HG02840 (cell line): ENCODE measurements at regions not wholly inside any gene's neighbourhood (a gene's known extent, or its start where the extent isn't known, plus 50 kb on each side); places are given as distances from the start of the nearest gene placed in this dataset.

Experiments
- ATAC-seq: cut with Tn5 transposase; IDR thresholded peaks from one replicate; pipeline ENCODE4 v1.9.1; 2021; ENCODE audit warnings: mild to moderate bottlenecking, moderate library complexity, moderate number of reproducible peaks; ENCODE audit not compliant: unreplicated experiment, low FRiP score

DNA sequence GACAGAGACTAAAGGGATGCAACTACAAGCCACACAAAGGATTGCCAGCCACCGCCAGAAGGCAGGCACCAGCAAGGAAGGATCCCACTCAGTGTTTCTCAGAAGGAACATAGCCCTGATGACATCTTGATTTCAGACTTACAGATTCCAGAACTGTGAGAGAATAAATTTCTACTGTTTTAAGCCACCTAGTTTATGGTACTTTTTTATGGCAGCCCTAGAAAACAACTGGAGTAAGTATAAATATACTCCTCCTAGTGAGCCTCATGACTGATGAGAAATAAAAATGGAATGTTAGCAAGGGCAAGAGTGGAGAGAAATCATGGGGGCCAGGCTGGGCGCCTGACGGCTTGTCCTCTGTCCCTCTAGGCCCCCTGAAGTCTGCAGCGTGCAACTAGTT lies 307.3 kb downstream of the PIK3R1 start:
- no peak for ATAC-seq

DNA sequence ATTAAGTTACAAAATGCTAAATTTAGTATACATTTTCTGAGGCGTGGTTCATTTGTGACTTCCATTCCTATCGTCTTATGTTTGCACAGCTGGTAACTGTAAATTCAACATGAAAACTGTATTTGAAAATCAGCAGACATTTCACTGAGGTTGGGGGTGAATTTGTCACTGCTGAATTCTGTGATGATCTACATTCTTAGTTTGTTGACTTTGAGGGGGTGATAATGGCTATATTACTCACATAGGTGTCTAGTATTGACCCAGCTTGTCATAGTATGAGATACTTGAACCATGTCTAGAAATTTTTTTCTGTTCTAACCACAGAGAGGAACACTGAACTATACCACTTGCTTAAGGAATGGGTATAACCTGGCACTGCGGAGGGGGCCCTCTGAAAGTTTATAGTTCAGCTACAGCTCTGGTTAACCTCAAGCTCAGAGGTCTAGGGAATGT lies 313.3 kb downstream of the PIK3R1 start:
- ATAC-seq, result no peak

DNA sequence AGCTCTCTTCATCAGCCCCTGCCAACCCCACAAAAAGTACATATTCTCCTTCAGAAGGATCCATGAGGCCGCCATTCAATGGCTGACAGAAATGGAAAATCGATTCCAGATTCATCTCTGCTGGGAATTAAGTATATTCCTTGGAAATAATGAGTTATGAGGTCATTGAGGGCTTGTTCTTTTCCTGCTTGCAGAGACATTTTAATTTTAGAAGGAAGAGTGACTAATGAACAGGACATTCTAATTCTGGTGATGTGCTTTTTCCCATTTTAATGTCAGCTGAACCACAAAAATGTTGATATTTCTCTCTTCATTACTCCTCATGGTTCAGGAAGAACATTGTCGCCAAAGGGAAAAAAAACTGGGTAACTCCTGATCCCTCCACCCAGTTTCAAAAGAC lies 314.0 kb downstream of the PIK3R1 start:
- ATAC-seq, result no peak

DNA sequence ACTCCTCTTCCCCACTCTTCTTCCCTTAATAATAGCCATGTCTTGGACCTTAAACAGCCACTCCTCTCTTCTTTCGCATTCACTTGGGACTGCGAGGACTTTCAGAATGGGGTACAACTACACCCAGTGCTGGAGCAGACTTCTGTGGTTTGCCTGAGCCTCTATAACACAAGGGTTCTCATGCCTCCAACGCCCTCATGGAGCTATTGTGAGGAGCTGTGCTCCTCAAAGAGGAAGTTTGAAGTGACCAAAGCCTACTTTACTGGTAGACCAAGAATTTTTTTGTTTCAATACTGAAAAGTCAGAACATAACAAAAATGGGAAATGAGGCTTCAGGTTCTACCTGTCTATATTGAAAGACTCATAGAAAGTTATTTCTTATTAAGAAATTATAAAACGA lies 316.4 kb downstream of the PIK3R1 start:
- ATAC-seq, result no peak

DNA sequence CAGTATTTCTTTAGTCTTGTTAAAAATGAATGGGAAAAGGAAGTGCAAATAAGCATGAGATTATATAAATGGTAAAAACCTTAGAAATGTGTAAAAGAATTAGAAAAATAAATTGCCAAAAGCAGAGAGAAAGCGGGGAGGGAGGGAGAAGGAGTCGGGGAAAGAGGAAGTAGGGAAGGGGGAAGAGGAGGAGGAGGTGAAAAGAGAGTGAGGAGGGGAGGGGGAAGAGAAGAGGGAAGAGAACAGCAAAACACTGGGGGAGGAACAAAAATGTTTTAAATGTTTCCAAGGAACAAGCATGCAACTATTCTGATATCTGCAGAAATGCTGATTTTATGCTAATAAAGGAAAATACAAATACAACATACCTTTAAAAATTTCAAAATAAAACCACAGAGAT lies 317.5 kb downstream of the PIK3R1 start:
- ATAC-seq, result no peak

DNA sequence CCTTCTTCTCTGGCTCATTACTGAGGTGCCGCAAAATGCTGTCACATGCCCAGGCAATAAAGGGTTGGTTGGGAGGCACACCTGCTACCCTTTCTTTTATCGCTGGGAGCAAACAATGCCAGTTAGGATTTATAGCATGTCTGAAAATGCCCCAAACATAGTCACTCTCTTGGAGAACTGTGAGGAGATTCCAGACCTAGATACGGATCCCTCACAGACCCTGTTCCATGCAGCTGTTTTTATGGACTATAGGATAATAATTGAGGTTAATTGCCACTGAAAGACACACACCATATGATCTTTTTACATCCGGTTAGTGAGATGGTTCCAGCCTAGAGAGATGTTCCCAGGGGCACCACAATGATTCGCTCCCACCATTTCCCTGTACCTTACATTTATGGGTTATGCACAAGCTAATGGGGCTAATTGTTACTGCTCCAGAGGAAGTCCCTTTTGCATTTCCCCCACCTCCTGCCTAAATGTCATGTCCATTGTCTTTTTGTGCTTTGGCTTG lies 318.1 kb downstream of the PIK3R1 start:
- no peak for ATAC-seq

DNA sequence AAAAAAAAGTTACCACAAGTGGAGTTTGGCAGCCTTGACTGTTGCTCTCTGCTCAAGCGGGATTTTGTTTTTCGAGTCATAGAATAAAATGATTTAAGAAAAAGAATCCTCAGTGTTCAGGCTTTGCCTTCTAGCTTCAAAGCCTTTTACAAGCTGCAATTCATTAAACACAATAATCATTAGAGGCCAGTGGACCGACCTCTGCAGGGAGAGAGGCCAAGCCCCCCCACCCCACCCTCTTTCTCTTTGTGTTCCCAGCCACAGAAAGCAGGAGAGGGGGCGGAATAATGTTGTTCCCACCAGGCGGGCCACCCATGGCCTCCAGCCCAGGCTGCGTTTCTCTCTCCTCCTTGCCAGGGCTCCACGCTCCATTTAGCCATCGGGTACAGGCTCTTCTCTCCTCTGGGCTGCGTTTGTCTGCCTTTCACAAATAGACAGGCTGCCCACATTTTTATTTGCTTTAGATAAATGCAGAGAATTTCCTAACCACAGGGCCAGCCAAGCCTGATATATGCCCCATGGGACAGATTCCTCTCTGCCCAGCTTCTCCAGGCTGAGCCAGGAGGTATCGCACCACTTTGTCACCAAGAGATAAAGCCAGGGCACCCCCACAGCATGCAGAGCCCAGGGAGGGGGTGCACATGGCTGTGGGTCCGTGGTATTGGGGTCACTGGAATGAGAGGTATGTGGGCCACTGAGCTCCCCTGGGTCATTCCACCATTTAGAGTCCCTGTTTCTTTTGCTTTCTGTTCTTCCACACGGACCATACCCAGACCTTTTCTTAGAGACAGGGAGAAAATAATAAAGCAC lies 318.8 kb downstream of the PIK3R1 start:
- no peak for ATAC-seq

DNA sequence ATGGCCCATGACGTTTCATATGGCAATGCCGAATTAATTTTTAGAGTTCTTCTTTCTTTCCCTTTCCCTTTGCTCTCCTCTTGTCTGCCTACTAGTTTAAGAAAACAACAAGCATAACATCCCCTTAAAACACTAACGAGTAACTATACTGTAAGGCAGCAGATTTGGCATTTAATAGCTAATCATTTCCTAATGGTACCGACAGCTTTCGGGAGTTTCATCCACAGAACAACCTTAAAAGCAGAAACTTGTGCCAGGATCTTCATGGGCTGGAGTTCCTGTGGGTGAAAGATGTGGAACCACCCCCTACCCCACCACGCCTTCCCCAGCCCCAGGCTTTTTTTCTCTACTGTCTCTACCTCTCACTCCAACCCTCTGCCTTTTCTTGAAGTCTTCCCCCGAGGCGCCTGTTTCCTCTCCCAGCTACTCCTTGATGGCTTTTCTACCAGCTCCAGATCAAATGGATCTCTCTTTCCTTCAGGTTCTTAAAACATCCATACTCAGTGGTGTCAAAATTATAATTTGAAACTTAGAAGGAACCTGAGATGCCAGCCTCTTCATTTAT lies 319.5 kb downstream of the PIK3R1 start:
- ATAC-seq, result no peak

DNA sequence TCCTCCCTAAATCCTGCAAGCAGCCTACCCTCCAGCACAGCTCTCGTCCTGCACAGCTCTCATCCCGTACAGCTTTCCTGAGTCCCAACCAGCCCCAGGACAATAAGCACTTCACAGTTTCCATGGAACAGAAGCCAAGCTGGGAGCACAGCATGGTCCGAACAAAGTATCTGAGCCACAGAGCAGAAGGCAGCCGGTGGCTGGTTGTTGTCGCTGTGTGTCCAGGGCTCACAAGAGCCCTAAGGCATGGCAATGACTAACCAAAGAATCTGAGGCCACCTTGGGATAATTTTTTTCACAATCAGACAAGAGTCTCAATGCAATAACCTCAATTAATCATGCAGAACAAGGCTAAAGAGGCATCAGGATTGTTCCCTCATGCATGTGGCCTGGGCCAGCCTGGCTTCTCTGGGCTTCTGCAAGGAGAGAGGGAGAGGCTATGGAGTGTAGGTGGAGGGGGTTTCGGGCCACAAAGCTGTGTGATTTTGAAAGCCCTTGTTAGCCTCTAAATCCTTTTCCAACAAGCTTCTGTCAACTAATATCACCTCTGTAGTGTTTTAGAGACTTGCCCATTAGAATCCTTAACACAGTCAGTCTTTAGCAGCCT lies 323.4 kb downstream of the PIK3R1 start:
- ATAC-seq, result no peak

DNA sequence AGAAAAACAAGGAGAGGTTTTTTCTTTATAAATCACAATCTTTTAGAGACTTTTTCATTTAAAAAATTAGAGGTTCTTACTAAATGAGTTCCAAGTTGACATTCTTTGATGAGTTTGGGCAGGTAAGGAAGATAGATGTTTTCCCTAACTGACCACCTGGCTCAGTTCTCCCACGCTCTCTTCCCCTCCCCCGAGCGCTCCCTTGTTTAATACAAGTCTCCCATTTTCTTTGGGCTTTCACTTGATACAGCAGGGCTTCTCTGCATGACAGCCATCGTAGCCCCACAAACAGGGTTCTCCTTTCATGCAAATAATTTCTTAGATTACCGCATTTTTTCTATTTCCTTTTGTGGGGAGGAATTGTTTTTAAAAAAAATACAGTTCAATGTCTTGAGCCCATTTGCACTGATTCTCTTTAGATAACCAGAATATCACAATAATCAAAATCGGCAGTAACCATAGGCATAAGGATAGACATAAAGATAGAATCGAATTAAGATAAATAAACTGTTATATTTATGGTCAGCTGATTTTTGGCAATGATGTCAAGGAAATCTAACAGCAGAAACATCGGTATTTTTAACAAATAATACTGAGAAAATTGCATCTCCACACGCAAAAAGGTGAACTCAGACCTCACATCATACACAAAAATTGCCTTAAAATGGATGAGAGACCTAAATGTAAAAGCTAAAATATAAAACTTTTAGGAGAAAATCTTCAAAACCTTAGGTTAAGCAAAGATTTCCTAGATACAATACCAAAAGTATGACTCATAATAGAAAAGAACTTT lies 325.4 kb downstream of the PIK3R1 start:
- ATAC-seq, result no peak

DNA sequence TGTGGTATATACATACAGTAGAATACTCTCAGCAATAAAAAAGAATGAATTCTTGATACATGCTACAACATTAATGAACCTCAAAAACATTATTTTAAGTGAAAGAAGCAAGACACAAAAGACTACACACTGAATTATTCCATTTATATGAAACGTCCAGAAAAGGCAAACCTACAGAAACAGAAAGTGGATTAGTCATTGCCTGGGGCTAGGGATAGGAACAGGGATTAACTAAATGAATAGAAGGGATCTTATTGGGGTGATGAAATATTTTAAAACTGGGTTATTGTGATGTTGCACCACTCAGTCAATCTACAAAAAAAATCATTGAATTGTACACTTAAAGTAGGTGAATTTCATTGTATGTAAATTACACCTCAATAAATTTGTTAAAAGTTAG lies 326.7 kb downstream of the PIK3R1 start:
- no peak for ATAC-seq

DNA sequence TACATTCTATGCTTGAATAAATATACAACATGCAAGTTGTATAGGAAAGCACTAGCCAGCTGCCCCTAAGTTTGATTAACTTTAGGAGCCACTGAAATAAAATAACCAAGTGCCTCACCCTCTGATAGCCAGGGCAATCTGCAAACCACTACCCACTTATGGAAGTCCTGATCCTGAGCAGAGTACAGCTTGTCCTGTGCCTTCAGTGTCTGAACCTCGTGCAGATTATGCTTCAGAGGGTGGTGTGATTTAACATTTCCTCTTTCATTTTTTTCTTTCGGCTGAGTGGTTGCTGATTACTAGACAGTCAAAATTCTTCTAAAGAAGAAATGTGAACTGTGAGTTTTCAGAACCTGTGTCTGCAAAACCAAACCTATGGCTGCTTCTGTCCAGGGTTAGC lies 327.7 kb downstream of the PIK3R1 start:
- no peak for ATAC-seq

DNA sequence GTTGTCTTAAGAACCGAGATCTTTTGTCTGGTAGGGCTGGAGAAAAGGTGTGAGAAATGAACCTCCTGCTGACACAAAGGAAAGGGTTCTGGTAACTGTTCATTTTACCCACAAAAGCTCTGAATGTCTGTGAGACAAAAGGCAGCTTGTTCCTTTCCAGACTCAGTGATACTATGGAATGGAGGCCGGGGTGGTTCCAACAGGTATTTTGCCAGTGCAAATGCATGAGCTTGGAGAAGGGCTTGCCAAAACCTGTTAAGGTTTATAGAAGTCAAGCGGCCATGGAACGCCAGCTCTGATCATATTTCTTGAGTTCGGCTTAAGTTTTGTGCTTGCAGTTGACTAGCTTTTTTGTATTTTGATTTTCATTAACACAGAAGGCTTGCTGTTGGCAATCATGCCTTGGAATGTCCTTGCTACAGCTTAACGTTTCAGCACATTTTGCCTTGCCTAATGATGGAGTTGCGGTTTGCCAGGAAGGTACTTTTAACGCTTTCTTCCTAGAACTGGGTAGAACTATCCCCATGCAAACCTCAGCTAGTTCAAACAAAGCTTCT lies 328.6 kb downstream of the PIK3R1 start:
- ATAC-seq, result no peak

DNA sequence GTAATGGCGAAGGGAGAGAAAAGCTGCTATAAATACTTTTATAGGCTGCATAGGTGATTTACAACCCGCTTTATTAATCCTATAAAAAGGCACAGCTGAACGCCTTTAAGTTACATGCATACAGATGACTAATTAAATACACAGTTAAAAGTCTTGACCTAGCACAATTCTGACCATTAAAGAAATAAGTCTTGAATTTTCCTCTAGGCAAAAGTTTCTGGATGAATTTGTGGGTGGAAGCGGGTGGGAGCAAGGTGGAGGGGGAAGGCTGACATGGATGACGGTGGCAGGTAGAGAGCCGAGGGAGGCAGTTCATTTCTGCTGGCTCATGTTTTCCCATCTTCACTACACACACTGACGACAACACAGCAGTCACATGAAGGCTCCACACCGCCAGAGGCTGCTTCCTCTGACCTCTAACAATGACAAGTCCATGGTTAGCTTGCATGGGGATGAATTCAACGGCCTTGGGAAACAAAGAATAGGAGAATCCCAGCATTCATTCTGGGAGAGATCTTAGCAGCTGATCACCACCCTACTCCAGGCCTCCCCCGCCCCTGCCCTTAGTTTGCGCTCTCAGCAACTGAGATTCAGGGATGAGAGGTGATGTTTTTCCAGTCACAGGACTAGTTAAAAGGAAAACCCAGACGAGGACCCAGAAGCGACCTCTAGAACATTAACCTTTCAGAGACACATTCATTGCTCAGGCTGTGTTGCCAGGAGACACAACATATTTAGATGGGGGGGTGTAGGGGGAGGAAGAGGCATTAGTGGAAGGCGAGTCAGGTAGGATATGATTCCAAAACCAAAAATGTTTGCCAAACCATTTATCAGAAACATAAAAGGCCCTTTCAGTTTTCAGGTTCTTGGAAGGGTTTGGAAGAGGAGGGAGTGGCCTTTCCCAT lies 329.3 kb downstream of the PIK3R1 start:
- ATAC-seq, result no peak

DNA sequence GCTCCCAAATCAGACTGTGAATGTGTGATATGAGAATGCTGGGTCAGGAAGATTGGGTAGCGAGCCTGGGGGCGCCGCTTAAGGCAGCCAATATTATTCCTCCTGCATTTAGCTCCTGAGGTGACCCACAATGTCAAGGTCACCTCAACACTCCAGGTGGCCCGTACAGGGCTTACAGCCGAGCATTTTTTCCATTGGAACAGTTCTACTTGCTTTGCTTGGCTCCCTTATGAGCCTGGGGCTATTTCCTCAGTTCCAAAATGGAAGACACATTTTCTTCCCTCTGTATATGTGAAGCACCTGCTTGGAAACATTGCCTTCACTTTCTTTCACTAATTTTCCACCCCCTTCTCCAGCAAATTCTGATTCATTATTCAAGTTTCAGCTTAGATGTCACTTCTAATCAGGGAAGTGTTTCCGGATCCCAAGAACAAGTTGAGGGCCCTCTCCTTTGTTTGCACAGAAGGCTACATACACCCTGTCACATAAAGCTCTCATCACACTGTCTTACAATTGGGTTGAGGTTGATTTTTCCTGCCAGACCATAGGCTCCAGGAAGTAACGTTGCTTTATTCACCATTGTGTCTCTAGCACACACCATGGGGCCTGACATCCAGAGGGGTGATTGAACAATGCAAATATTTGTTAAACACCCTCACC lies 330.2 kb downstream of the PIK3R1 start:
- no peak for ATAC-seq

DNA sequence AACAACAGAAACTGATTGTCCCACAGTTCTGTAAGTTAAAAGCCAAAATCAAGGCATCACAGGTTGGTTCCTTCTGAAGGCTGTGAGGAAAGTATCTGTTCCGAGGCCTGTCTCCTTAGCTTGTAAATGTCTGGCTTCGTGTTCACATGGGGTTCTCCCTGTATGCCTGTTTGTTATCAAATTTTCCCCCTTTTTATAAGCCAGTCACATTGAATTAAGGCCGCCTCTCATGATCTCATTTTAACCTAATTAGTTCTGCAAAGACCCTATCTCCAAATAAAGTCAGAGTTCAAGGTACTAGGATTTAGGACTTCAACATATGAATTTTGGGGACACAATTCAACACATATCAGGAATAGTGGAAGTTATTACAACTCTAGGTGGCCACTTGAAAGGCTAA lies 331.5 kb downstream of the PIK3R1 start:
- ATAC-seq, result no peak

DNA sequence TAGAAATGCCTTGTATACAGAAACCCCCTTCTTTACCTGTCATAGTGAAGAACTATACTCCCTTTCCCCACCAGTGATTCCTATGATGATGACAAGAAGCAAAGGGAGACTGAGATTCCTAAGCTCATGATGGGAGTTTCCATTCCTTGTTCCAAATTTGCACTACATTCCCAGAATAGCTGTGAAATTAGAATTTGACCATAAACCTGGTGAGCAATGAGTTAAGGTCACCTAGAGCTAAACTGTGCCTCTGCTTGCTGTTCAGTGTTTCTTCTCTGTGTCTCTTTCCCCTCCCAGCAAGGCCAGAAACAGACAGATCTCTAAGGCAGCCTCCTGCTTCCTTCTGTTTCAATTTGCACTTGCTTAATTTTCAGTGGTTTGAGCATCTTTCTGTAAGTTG lies 332.1 kb downstream of the PIK3R1 start:
- no peak for ATAC-seq

DNA sequence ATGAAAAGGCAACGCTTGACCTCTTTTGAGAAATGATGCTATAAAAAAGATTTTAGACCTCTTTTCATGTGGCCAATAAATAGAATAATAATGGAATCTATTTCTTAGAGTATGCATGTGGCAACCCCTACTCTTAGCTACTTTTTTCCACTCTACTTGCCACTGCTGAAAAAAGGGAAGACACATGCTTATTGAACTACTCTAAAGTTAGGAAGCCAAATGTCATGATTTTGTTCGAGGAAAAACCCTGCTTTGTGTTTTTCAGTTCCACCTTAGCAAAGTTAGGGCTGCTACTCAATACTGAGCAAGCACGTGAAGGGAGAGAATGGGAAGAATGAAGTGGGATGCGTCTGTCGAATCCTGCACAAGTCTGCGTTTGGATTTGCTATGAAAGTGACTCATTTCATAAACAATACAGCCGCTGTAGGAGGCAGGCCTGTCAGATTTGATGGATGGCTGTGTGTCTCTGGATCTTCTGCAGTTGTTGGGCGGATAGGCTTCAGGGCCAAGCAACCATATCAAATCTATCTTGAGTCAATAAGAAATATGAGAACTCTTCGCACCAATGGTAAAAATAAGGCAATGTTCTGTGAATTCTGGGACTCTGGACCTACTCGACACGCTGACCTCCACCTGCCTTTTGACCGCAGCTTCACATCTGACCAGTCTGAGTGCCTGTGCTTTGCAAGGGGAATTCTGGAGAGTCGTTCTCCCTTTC lies 333.6 kb downstream of the PIK3R1 start:
- ATAC-seq, result no peak
